GM12878 (cell line): ENCODE measurements at regions not wholly inside any gene's neighbourhood (a gene's known extent, or its start where the extent isn't known, plus 50 kb on each side); places are given as distances from the start of the nearest gene placed in this dataset.

Experiments
- ASH2L ChIP-seq: fragments of 300-600, 200-600 bp; sonication (generic); IDR thresholded peaks from 2 replicates; pipeline ENCODE4 v1.6.1; 2017; ENCODE audit warnings: low read depth, mild to moderate bottlenecking, borderline replicate concordance
- ATF2 ChIP-seq: IDR thresholded peaks from 2 replicates; pipeline ENCODE4 v1.6.1; 2012; ENCODE audit warnings: low read length, inconsistent platforms
- ATF7 ChIP-seq: fragments of 450-650 bp; IDR thresholded peaks from 2 replicates; pipeline ENCODE4 v1.6.1; 2016; ENCODE audit warnings: low read depth, mild to moderate bottlenecking
- BMI1 ChIP-seq: fragments of 450-650 bp; IDR thresholded peaks from 2 replicates; pipeline ENCODE4 v1.6.1; 2016; ENCODE audit warnings: mild to moderate bottlenecking, moderate library complexity, borderline replicate concordance
- CBFB ChIP-seq: IDR thresholded peaks from 2 replicates; pipeline ENCODE4 v1.6.1; 2016; ENCODE audit warnings: antibody characterized with exemption, low read depth
- CBX3 ChIP-seq: fragments of 200-600 bp; sonication (generic); IDR thresholded peaks from 2 replicates; pipeline ENCODE4 v1.6.1; 2016; ENCODE audit warnings: low read depth, borderline replicate concordance
- CHD1 ChIP-seq: IDR thresholded peaks from 2 replicates; pipeline ENCODE4 v1.6.1; 2012; ENCODE audit warnings: low read depth, low read length, improper control_type of control experiment
- CREM ChIP-seq: IDR thresholded peaks from 2 replicates; pipeline ENCODE4 v1.6.1; 2014; ENCODE audit warnings: antibody characterized with exemption, low read depth
- CUX1 ChIP-seq: IDR thresholded peaks from 2 replicates; pipeline ENCODE4 v1.6.1; 2012; ENCODE audit warnings: improper control_type of control experiment, low read depth, low read length; ENCODE audit not compliant: insufficient replicate concordance
- GATAD2B ChIP-seq: fragments of 450-650 bp; conservative IDR thresholded peaks from 2 replicates; pipeline ENCODE4 v1.6.1; 2017; ENCODE audit warnings: low read depth, mild to moderate bottlenecking, moderate library complexity
- JUNB ChIP-seq: IDR thresholded peaks from 2 replicates; pipeline ENCODE4 v1.6.1; 2016; ENCODE audit warnings: antibody characterized with exemption, mild to moderate bottlenecking
- KDM1A ChIP-seq: fragments of 200-600 bp; sonication (generic); IDR thresholded peaks from 2 replicates; pipeline ENCODE4 v1.6.1; 2016; ENCODE audit warnings: borderline replicate concordance
- MTA2 ChIP-seq: fragments of 450-650 bp; IDR thresholded peaks from 2 replicates; pipeline ENCODE4 v1.6.1; 2016; ENCODE audit warnings: low read depth, mild to moderate bottlenecking, moderate library complexity
- MTA3 ChIP-seq: IDR thresholded peaks from 2 replicates; pipeline ENCODE4 v1.6.1; 2012; ENCODE audit warnings: low read length, inconsistent platforms, borderline replicate concordance
- NR2F1 ChIP-seq: fragments of 450-650 bp; conservative IDR thresholded peaks from 2 replicates; pipeline ENCODE4 v1.6.1; 2017; ENCODE audit warnings: mild to moderate bottlenecking
- PAX5 ChIP-seq: IDR thresholded peaks from 2 replicates; pipeline ENCODE4 v1.6.1; 2011; ENCODE audit warnings: low read depth, low read length, borderline replicate concordance
- POLR2AphosphoS2 ChIP-seq: IDR thresholded peaks from 2 replicates; pipeline ENCODE4 v1.6.1; 2011; ENCODE audit warnings: low read depth, mild to moderate bottlenecking, low read length, improper control_type of control experiment, moderate library complexity
- POLR2AphosphoS5 ChIP-seq: IDR thresholded peaks from 2 replicates; pipeline ENCODE4 v1.6.1; 2011; ENCODE audit warnings: mild to moderate bottlenecking, low read length, inconsistent platforms
- RBBP5 ChIP-seq: fragments of 200-600 bp; sonication (generic); conservative IDR thresholded peaks from 2 replicates; pipeline ENCODE4 v1.6.1; 2016
- RCOR1 ChIP-seq: conservative IDR thresholded peaks from 2 replicates; pipeline ENCODE4 v1.6.1; 2012; ENCODE audit warnings: low read depth, low read length, improper control_type of control experiment
- SKIL ChIP-seq: fragments of 450-650 bp; IDR thresholded peaks from 2 replicates; pipeline ENCODE4 v1.6.1; 2017; ENCODE audit warnings: mild to moderate bottlenecking, low read depth, inconsistent platforms; ENCODE audit not compliant: poor library complexity, severe bottlenecking
- SMAD1 ChIP-seq: fragments of 450-650 bp; IDR thresholded peaks from 2 replicates; pipeline ENCODE4 v1.6.1; 2018; ENCODE audit warnings: mild to moderate bottlenecking, low read depth; ENCODE audit not compliant: partially characterized antibody
- SMAD5 ChIP-seq: IDR thresholded peaks from 2 replicates; pipeline ENCODE4 v1.6.1; 2016; ENCODE audit warnings: antibody characterized with exemption, low read depth
- SREBF1 ChIP-seq: IDR thresholded peaks from 2 replicates; pipeline ENCODE4 v1.6.1; 2012; ENCODE audit warnings: mild to moderate bottlenecking, low read length
- STAT1 ChIP-seq: fragments of 450-650 bp; conservative IDR thresholded peaks from 2 replicates; pipeline ENCODE4 v1.6.1; 2014; ENCODE audit warnings: antibody characterized with exemption, mild to moderate bottlenecking
- TAF1 ChIP-seq: IDR thresholded peaks from 2 replicates; pipeline ENCODE4 v1.6.1; 2011; ENCODE audit warnings: mild to moderate bottlenecking, low read depth, low read length, borderline replicate concordance
- TBL1XR1 ChIP-seq: IDR thresholded peaks from 2 replicates; pipeline ENCODE4 v1.6.1; 2012; ENCODE audit warnings: low read depth, low read length, improper control_type of control experiment
- ZNF274 ChIP-seq: IDR thresholded peaks from one replicate; pipeline ENCODE4 v1.8.0; 2011; ENCODE audit not compliant: insufficient read length, insufficient read depth

DNA sequence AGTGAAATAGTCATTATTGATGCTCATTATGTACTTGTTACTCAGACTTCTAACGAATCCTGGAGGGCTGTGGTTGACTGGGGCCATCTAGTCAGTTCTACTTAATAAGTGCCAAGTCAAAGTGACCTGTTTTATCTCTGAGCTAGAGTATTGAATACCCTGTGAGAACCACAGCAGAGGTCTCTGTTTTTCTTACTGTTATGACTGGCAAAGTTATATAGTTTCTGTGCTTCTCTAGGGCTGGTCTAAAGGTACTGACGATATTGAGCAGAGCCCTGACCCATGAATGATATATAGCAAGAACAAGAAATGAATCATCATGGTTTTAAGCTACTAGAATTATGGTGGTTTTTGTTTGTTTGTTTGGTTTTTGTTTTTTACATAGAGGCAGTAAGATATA, 555.8 kb downstream of the PLA2G4A start (continued):
- TF ChIP-seq CUX1 (no peak), PAX5 (no peak), ATF2 (peak; percentile 62), ATF7 (no peak), RBBP5 (no peak), BMI1 (0 out of 2 replicates have a peak, but pooled peaks have one; percentile 31), ASH2L (no peak), NR2F1 (peak; percentile 57; the same call in 1 of the 2 replicates), SREBF1 (no peak), CHD1 (no peak), MTA2 (peak; percentile 74), CBFB (no peak), SKIL (peak; percentile 34), SMAD5 (no peak), GATAD2B (no peak), TAF1 (no peak), ZNF274 (no peak), POLR2AphosphoS2 (no peak), JUNB (peak; percentile 96), TBL1XR1 (no peak), SMAD1 (no peak), MTA3 (no peak), CBX3 (no peak), CREM (peak; percentile 64; the same call in 1 of the 2 replicates), POLR2AphosphoS5 (no peak), RCOR1 (no peak), KDM1A (no peak), STAT1 (no peak)
